Right renal cortex interstitium (tissue), 3 donors: ENCODE measurements at regions not wholly inside any gene's neighbourhood (a gene's known extent, or its start where the extent isn't known, plus 50 kb on each side); places are given as distances from the start of the nearest gene placed in this dataset.

Experiments used
- DNase-seq, 3 donors: peaks; one replicate each; pipeline ENCODE4 v3.0.0-alpha.2; 2013; ENCODE audit warnings: low read depth in 3 of 3, low spot score in 2 of 3

DNA sequence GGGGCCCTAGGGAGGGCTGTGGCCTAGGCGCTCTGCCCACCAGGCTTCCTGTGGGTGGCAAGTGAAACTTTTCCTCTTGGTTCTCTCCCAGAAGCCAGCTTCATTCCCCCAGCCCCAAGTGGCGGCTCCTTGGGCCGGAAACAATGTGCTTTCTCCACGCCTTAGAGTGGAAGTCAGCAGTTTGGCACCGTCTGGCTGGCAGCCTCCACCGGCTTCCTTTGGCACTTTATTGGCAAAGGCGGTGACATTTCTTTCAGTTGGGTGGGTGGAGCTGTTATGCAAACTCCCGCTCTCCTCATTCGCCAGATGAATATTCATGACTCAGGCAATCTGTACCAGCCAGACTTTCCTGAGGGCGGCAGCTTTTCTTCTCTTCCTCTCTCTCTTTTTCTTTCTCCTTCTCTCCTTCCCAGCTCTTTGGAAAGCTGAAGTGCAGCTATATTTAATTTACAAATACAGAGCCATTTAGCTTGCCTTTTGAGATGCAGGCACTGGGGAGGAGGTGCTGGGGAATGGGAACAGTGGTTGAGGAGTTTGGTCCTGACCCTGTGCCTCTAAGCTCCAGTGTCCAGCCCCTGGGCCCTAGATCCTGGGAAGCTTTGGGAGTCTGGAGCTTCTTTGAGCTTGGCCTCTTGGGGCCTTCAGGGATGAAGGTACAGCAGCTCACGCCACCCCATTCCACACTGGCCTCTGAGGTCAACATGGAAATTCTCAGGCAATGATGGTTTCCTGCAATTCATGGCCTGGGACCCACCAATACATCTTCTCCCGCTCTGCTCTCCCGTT is 67.8 kb upstream of the POU3F1 start:
- no peak for DNase-seq

DNA sequence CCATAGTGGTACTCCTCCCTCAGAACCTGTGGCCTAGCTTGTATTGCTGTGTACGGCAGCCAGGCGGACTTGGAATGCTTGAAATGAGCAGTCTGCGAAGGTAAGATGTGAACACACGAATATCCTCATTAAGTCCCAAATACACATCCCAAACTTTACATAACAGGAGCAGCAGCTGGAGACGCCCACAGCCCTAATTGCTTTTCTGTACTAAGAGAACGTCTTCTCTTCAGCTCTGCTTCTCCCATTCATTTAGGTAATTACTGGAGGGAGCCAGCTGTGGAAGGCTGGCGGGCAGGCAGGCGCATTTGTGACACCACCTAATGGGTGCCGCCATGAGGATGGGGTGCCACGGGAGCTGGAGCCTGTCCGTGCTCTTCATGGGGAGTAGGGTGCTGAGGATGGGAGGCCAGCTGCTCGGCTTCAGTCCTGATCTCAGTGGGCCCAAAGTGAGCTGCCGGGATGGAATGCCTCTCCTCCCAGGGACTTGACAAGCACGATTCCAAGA is 66.6 kb upstream of the POU3F1 start:
- no peak for DNase-seq

GRCh38 chr1:38111589-38111988 is 65.0 kb upstream of the POU3F1 start:
- DNase-seq = no peak

- no peak for DNase-seq
Observed at GRCh38 chr1:38105267-38105666, 58.7 kb upstream of the POU3F1 start.

- no peak for DNase-seq
Observed at GRCh38 chr1:38102636-38103035, 56.0 kb upstream of the POU3F1 start.

- no peak for DNase-seq
Observed at GRCh38 chr1:38101037-38101785, 54.6 kb upstream of the POU3F1 start.

DNA sequence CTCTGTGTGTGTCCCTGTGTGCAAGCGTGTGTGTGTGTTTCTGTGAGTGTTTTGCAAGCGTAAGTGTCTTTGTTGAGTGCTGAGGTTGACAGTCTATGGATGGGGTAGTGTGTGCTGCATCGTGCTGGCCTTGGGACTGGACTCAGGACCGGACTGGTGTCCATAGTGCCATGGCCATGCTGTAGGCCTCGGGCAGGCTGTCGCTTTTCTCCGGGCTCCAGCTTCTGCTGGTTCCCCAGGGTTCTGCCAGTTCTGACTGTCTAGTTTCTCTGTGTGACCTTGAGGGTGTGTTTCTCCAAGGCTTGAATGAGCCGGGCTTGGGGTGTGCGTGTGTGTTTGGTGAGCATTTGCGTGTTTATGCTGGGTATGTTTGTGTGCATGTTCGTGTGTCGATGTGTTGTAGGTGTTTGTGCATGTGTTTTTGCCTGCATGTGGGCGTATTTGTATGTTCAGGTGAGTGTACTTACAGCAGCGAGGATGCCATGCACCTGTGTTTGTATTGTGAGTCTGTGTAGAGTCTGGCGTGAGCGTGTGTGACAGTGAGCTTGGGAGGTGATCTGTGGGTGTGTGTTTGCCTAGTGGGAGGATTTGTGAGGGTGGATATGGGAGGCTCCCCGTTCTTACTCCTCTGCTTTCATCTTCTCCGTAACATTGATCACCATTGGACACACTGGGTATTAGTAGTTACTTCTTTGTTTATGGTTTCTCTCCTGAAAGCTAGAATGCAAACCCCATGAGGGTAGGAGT is 51.7 kb upstream of the POU3F1 start:
- no peak for DNase-seq

DNA sequence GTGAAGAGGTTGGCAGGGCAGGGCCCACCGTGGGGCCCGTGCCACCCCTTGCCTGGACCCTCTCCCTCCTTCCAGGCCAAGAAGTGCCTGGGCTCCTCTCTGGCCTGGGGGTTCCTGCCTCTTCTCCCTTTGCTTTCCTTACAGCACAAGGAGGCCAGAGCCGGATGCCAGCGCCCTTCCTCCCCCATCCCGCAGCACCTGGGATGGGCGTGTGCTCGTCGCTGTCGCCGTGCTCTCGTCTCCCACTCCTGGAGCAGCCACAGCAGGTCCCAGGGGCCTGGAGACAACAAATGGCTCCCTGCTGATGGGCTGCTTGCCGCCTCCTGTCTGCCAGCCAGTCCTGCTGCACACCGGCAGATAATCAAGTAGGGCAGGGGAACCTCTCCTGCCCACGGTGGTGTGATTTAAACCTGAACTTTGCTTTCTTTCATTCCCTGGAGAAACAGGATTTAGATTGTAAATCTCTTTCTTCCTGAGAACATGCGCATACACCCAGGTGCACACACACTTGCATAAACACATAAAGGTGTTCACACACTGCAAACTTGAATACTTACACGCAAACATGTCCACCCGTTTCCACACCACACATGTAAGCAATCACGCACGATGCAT is 50.8 kb upstream of the POU3F1 start:
- DNase-seq = no peak
